ENCODE measurements at regions not wholly inside any gene's neighbourhood (a gene's known extent, or its start where the extent isn't known, plus 50 kb on each side); places are given as distances from the start of the nearest gene placed in this dataset.
"Not testable (repeated sequence)": the region's sequence is repeated elsewhere in the genome, so short reads cannot be mapped to it uniquely, and the experiment has no call there.

DNA sequence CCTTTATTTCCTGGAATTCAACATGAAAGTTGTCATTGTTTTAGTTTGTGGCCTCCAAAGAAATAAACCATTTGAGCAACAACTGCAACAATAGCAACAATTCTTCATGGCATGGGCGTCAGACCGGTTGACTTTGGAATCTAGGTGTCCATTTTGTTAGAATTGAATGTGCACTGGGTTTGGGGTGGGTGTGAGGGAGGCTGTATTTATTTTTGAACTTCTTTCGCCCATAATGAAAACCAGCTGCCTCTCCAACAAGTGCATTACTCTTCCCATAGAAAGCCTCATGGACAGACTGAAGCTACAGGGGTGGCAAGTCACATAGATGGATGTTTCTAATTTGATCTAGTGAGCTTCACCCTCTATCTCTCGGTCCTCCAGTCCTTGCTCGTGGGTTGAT, 85.4 kb downstream of the ADAMTS15 start:
- no peak overlapping the region for H3K4me3 ChIP-seq (ENCODE audit: low read length)
- TF ChIP-seq, protein P1, sequence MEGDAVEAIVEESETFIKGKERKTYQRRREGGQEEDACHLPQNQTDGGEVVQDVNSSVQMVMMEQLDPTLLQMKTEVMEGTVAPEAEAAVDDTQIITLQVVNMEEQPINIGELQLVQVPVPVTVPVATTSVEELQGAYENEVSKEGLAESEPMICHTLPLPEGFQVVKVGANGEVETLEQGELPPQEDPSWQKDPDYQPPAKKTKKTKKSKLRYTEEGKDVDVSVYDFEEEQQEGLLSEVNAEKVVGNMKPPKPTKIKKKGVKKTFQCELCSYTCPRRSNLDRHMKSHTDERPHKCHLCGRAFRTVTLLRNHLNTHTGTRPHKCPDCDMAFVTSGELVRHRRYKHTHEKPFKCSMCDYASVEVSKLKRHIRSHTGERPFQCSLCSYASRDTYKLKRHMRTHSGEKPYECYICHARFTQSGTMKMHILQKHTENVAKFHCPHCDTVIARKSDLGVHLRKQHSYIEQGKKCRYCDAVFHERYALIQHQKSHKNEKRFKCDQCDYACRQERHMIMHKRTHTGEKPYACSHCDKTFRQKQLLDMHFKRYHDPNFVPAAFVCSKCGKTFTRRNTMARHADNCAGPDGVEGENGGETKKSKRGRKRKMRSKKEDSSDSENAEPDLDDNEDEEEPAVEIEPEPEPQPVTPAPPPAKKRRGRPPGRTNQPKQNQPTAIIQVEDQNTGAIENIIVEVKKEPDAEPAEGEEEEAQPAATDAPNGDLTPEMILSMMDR (conservative IDR thresholded peaks at IDR 0.05; ENCODE audit: low read depth, low read length): no peak
- DNase-seq (ENCODE audit: low read depth): no peak

DNA sequence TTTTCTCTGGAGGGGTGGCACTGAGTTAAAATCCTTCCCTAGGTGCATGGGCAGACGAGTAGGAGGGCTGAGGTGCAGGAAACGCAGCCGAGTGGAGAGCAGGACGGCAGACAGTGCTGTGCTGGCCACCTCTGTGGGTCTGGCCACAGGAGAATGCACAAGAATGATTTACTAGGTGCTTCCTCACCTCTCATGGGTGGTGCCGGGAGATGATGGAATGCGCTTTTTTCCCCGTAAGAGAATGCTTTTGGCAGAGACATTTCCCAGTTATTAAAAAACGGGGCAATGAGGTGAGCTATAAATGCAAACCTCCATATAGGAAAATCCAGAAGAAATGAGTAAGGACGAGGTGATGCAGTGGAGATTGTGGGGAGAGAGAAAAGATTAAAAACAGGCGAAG, 86.1 kb downstream of the ADAMTS15 start:
- TF ChIP-seq, protein P1 (conservative IDR thresholded peaks at IDR 0.05; ENCODE audit: low read depth, low read length): no peak
- H3K4me3 ChIP-seq (ENCODE audit: low read length): no peak overlapping the region
- no peak for DNase-seq (ENCODE audit: low read depth)

DNA sequence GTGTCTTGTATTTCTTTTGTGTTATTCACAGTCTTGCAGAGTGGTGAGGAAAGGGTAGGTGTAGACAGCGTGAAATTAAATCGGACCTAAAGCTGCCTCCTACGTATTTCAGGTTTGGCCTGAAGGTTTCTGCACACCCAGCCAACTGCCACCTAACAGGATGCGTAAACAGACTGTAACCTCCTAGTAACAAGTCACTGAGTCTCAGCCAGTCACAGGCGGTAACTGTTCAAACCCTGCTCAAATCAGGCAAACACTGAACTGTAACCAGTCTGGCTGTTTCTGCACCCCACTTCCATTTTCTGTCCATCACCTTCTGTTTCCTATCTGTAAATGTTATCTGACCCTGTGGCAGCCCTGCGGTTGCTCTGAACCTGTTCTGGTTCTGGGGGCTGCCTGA, 87.1 kb downstream of the ADAMTS15 start:
- no peak for DNase-seq (ENCODE audit: low read depth)
- TF ChIP-seq, protein P1 (conservative IDR thresholded peaks at IDR 0.05; ENCODE audit: low read depth, low read length): no peak
- no peak overlapping the region for H3K4me3 ChIP-seq (ENCODE audit: low read length)

DNA sequence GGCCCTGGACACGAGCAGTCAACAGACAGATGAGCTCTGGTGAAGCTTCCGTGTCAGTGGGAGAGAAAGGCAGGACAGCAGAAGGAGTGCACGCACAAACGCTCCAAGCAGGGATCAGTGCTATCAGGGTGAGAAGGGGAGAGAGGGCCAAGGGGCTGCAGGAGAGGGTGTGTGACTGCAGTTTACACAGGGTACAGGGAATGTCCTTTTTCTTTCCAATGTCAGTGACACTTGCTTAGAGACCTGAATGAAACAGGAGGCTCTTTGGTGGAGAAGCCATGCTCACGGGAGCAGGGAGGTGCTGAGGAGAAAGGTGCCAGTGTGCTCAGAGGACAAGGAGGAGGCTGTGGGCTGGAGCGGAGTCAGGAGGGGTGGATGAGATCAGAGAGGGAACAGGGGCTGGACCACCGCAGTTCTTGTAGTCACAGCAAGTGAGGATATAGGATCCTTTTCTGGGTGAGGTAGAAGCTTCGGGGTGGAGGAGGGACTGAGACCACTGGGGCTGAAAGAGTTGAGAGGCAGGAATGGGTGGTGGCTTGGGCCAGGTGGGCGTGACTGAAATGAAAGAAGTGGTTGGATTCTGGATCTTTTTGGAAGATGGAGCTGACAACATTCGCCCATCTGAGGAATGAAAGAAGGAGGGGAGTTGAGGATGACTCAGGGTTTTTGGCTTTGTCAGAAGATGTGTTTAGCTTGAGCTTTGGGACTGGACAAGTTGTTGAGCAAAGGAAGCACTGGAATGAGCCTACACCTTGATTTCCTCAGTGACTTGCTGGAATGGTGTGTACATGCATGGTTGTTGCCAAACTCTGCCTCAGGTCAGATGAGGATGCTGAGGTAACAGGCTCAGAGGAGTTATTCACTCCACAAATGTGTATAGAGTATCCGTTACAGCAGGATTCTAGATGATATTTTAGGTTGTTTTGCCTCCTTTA, 87.9 kb downstream of the ADAMTS15 start:
- TF ChIP-seq, protein P1 (conservative IDR thresholded peaks at IDR 0.05; ENCODE audit: low read depth, low read length): no peak
- H3K4me3 ChIP-seq (ENCODE audit: low read length): no peak overlapping the region
- no peak for DNase-seq (ENCODE audit: low read depth)

DNA sequence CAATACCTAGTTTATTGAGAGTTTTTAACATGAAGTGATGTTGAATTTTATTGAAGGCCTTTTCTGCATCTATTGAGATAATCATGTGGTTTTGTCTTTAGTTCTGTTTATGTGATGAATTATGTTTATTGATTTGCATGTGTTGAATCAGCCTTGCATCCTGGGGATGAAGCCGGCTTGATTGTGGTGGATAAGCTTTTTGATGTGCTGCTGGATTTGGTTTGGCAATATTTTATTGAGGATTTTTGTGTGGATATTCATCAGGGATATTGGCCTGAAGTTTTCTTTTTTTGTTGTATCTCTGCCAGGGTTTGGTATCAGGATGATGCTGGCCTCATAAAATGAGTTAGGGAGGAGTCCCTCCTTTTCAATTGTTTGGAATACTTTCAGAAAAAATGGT, 91.2 kb downstream of the ADAMTS15 start:
- not testable (repeated sequence) for H3K4me3 ChIP-seq (ENCODE audit: low read length); DNase-seq (ENCODE audit: low read depth)

DNA sequence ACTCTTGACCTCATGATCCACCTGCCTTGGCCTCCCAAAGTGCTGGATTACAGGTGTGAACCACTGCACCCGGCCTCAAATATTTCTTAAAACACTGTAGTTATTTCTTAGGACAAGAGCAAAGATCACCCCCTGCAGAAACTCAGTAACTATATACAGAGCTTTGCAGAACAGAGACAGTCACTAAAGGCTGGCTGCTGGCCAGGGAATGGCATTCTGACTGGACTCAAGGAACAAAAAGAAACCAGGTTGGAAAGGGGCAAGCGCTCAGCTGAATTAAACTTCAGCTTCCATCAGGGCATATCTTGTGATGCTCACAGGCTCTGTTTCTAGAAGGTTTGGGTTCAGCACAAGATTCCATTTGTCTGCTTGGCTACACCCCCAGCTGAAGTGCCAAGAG, 95.8 kb downstream of the ADAMTS15 start:
- TF ChIP-seq, protein P1 (conservative IDR thresholded peaks at IDR 0.05; ENCODE audit: low read depth, low read length): no peak
- no peak for DNase-seq (ENCODE audit: low read depth)
- H3K4me3 ChIP-seq (ENCODE audit: low read length): no peak overlapping the region

DNA sequence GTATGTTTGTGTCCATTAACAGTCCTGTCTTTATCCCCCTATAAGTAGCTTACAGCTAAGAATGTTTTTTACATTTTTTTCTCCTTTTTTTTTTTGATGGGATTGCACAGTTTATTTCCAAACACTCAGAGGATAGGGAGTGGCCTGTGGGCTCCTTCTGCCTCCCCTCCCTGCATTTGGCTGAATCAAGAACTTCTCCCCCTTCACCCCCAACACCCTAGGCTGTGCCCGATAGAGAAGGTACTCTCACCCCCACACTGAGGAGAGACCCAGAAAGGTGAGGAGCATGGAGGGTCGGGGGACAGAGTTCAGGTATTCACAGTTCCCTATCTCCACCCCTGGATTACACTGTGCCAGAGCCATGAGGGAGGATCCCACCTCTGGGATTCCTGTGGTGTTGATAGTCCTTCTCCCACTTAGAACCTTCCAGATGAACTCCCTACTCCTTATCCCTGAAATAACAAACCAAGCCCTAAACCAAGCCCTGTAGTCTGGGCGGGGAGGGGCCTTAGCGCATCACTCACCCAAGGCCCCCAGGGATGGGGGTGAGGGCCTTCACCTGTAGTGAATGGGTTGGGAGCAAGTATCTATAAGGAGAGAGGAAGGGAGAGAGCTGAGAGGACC, 97.1 kb downstream of the ADAMTS15 start:
- H3K4me3 ChIP-seq (ENCODE audit: low read length): no peak overlapping the region
- TF ChIP-seq, protein P1 (conservative IDR thresholded peaks at IDR 0.05; ENCODE audit: low read depth, low read length): no peak
- no peak for DNase-seq (ENCODE audit: low read depth)
